Activated CD4-positive, alpha-beta memory T cell treated with anti-CD3 and anti-CD28 coated beads, Interleukin-2, amount 10 ng/mL, durations not matched to agents 7 days and 5 days (primary cell): ENCODE measurements at regions not wholly inside any gene's neighbourhood (a gene's known extent, or its start where the extent isn't known, plus 50 kb on each side); places are given as distances from the start of the nearest gene placed in this dataset.
"Not testable (repeated sequence)": the region's sequence is repeated elsewhere in the genome, so short reads cannot be mapped to it uniquely, and the experiment has no call there.

Source experiments
- CTCF ChIA-PET: fragments of 350-600 bp; sonication (Branson Sonifier 250); formaldehyde crosslinking; loops from one replicate; lab custom pipeline; 2021; ENCODE audit warnings: antibody characterized with exemption, inconsistent platforms; lab: Charles Lee
- POLR2A ChIA-PET: fragments of 350-600 bp; sonication (Branson Sonifier 250); formaldehyde crosslinking; loops from one replicate; lab custom pipeline; 2021; ENCODE audit warnings: antibody characterized with exemption; lab: Charles Lee
- DNase-seq: peaks from one replicate; pipeline ENCODE4 v3.0.0-alpha.2; 2020
- H3K27ac Mint-ChIP-seq: one replicate; pipeline ENCODE4 v1.8.0; 2021; ENCODE audit warnings: mild to moderate bottlenecking, mixed read lengths
- H3K27me3 Mint-ChIP-seq: one replicate; pipeline ENCODE4 v1.8.0; 2021; ENCODE audit warnings: mixed read lengths
- H3K36me3 Mint-ChIP-seq: one replicate; pipeline ENCODE4 v1.8.0; 2021; ENCODE audit warnings: low read depth, mixed read lengths
- H3K4me1 Mint-ChIP-seq: one replicate; pipeline ENCODE4 v1.8.0; 2021; ENCODE audit warnings: mixed read lengths
- H3K4me3 Mint-ChIP-seq: one replicate; pipeline ENCODE4 v1.8.0; 2021; ENCODE audit warnings: mild to moderate bottlenecking, mixed read lengths
- H3K9me3 Mint-ChIP-seq: one replicate; pipeline ENCODE4 v1.8.0; 2021; ENCODE audit warnings: mixed read lengths

DNA sequence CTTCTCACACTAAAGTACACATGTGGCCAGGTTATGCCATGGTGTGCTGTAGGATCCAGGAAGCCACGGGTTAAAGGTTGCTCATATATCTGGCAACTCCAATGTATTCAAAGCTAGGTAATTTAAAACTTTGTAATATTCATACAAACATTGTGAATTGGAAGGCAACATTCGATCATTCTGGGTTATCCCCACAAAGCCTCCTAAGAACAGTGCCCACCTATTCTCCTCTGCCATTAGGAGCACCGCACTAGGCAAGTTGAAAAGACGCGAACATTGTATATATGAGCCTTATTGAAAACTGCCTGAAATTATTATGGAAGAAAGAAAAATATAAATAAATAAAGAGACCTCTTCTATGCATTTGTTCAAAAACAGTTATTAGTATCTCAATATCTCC is 228.2 kb downstream of the IGSF11 start:
- Mint-ChIP-seq H3K27ac (no peak overlapping the region), H3K4me1 (no peaks in the 10 kb centered on the region), H3K27me3 (no peaks in the 10 kb centered on the region), H3K4me3 (no peak overlapping the region), H3K36me3 (no peaks in the 10 kb centered on the region), H3K9me3 (no peaks in the 10 kb centered on the region)
- POLR2A ChIA-PET: no interaction called here
- DNase-seq: no peak
- CTCF ChIA-PET: no interaction called here

DNA sequence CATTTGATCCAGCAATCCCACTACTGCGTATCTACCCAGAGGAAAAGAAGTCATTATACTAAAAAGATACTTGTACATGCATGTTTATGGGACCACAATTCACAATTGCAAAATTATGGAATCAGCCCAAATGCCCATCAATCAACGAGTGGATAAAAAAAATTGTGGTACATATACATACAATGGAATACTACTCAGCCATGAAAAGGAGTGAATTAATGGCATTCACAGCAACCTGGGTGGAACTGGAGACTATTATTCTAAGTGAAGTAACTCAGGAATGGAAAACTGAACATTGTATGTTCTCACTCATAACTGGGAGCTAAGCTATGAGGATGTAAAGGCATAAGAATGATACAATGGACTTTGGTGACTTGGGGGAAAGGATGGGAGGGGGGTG is 227.3 kb downstream of the IGSF11 start:
- H3K4me1 Mint-ChIP-seq, DNase-seq, H3K27me3 Mint-ChIP-seq, CTCF ChIA-PET, H3K9me3 Mint-ChIP-seq, POLR2A ChIA-PET, H3K36me3 Mint-ChIP-seq, H3K4me3 Mint-ChIP-seq, H3K27ac Mint-ChIP-seq: not testable (repeated sequence)

DNA sequence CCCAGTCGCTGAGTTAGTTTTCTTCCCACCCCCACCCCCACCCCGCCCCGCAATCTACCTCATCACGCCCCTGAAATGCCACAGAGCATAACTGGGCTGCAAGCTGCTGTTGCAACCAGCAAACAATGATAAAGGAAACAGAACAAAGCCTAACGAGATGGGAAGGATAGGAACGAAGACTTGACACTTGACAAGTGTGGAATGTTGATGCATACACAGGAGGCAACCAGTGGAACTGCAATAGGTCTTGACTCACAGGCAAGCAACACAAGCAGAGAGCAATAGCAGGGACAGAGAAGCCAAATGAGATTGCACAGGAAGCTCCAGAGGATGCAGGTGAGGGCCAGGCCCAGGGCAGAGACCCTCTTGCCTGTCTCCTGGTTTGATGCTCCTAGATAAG is 225.9 kb downstream of the IGSF11 start:
- Mint-ChIP-seq H3K36me3 (no peaks in the 10 kb centered on the region), H3K27me3 (no peaks in the 10 kb centered on the region), H3K27ac (no peak overlapping the region), H3K4me3 (no peak overlapping the region), H3K4me1 (no peaks in the 10 kb centered on the region), H3K9me3 (no peaks in the 10 kb centered on the region)
- CTCF ChIA-PET: no interaction called here
- POLR2A ChIA-PET: no interaction called here
- DNase-seq: no peak

DNA sequence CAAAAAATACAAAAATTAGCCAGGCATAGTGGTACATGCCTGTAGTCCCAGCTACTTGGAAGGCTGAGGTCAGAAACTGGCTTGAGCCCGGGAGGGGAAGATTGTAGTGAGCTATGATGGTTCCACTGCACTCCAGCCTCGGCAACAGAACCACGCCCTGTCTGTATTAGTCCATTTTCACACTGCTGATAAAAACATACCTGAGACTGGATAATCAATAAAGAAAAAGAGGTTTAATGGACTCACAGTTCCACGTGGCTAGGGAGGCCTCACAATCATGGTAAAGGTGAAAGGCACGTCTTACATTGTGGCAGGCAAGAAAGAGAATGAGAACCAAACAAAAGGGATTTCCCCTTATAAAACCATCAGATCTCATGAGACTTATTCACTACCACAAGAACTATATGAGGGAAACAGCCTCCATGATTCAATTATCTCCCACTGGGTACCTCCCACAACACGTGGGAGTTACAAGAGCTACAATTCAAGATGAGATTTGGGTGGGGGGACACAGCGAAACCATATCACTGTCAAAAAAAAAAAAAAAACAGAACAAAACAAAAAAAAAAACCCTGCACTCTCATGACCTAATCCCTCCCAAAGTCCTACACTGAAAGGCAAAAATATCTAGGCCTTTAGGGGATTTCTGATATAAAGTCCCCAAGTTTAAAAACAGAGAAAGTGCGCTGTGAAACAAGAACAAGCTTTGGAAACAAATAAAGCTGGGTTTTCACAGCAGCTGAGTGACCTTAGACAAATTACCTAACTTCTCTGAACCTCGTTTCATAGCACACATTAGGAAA is 224.7 kb downstream of the IGSF11 start:
- ChIA-PET POLR2A (no interaction called here), CTCF (interaction anchor here (1.2 kb wide), 1 partner anchor 9 kb away, joined by 4 read pairs; no protein-coding TSS in a partner anchor)
- no peak for DNase-seq
- Mint-ChIP-seq H3K9me3 (no peaks in the 10 kb centered on the region), H3K4me3 (no peak overlapping the region), H3K36me3 (no peaks in the 10 kb centered on the region), H3K27ac (no peak overlapping the region), H3K27me3 (no peaks in the 10 kb centered on the region), H3K4me1 (no peaks in the 10 kb centered on the region)

DNA sequence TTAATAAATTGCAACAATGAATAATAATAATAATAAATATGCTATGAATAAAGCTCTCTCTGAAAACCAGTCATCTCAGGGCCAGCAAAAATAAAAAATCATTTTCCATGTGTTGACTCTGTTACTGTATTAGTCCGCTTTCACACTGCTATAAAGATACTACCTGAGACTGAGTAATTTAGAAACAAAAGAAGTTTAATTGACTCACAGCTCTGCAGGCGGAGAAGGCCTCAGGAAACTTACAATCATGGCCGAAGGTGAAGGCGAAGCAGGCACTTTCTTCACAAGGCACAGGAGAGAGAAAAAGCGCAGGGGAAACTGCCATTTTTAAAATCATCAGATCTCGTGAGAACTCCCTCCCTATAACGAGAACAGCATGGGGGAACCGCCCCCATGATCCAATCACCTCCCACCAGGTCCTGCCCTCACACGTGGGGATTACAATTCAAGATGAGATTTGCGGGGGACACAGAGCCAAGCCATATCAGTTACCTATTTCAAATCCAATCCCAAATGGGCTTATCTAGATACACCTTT is 224.1 kb downstream of the IGSF11 start:
- Mint-ChIP-seq H3K27me3 (no peaks in the 10 kb centered on the region), H3K4me3 (no peak overlapping the region), H3K36me3 (no peaks in the 10 kb centered on the region), H3K9me3 (no peaks in the 10 kb centered on the region), H3K27ac (no peak overlapping the region), H3K4me1 (no peaks in the 10 kb centered on the region)
- POLR2A ChIA-PET: no interaction called here
- no peak for DNase-seq
- CTCF ChIA-PET: interaction anchor here (1.2 kb wide), 1 partner anchor 8 kb away, joined by 4 read pairs; no protein-coding TSS in a partner anchor

DNA sequence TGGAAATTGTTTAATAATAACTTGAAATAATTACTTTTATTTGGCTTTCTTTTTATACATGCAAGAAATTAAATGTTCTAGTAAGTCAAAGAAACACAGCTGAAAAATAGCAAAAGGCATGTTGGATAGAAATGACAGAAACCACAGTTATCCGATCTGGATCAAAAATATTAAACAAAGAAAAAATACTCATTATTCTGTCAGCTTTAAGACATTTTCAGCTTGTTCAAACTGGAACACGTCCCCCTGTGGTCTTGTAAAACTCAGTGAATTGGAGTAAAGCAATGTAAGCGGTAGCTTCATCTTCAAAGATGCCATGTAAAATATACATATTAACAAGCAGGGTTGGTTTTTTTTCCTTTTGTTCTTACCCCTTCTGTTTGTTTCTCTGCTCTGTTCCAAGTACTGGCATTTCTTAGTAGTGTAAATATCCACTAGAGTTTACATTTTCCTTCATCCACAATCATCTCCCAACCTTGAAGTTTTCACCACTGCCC is 223.4 kb downstream of the IGSF11 start:
- Mint-ChIP-seq H3K27ac (no peak overlapping the region), H3K27me3 (no peaks in the 10 kb centered on the region), H3K4me1 (no peaks in the 10 kb centered on the region), H3K9me3 (no peaks in the 10 kb centered on the region), H3K4me3 (no peak overlapping the region), H3K36me3 (no peaks in the 10 kb centered on the region)
- ChIA-PET CTCF (no interaction called here), POLR2A (no interaction called here)
- no peak for DNase-seq

DNA sequence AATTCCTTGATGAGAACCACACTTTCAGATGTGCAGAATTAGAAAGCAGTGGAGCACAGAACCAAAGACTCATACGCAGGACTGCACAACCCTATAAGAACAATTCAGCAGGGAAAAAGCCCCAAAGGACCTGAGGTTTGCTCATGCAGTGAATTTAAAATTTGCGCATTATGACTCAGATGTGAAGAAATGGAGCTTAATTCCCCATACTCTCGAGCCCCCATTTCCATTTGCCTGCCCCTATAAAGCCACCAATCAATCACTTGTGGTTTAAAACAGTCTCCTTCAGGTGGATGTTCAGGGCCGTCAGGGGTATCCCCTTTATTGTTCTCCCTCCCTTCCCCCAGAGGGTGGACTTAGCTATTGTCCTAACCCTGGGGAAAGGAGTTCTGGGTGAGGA is 221.2 kb downstream of the IGSF11 start:
- ChIA-PET POLR2A (no interaction called here), CTCF (no interaction called here)
- no peaks in the 10 kb centered on the region for H3K27me3 Mint-ChIP-seq
- H3K27ac Mint-ChIP-seq: no peak overlapping the region
- no peak for DNase-seq
- no peaks in the 10 kb centered on the region for H3K9me3 Mint-ChIP-seq
- no peaks in the 10 kb centered on the region for H3K4me1 Mint-ChIP-seq
- no peaks in the 10 kb centered on the region for H3K36me3 Mint-ChIP-seq
- H3K4me3 Mint-ChIP-seq: no peak overlapping the region

DNA sequence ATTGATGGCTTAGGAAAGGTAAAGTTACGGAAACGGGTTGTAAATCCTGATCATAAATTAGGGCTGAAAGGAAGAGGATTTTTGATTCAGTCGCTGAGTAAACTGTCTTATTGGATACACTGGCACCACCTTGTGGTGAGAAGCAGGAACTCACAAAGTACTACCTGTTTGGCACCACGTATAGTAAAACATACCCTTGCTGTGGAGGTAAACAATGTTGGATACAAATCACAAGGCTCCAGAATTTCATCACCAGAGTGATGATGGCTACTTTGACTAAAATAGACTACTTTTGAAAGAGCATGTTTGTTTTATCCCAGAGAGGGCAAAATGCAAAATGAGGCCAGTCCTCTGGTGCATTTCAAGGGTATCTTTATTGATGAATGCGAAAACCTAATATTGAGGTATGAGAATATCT is 216.9 kb downstream of the IGSF11 start:
- ChIA-PET CTCF (interaction anchor here (1.0 kb wide), 1 partner anchor 1799 kb away, joined by 3 read pairs; no protein-coding TSS in a partner anchor), POLR2A (no interaction called here)
- DNase-seq: peak; percentile 34
- Mint-ChIP-seq H3K36me3 (no peaks in the 10 kb centered on the region), H3K4me3 (no peak overlapping the region), H3K27me3 (no peaks in the 10 kb centered on the region), H3K9me3 (no peaks in the 10 kb centered on the region), H3K4me1 (no peaks in the 10 kb centered on the region), H3K27ac (no peak overlapping the region)

DNA sequence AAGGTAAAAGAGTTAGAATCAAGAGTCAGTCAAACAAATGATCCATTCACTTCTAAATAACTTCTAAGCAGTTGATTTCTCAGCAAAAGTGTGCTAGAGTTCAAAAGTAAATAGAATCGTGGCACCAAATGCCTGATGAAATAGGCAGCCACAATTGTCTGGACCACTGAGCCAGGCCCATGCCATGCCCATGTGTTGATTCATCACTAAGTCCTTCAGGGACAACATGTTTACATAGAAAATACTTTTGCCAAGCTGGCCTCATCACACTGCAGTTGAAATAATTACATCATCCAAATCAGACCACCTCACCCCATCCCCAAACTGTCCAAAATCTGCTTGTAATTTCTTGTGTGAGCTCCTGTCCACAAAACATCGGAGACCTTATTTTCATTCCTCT is 216.3 kb downstream of the IGSF11 start:
- H3K36me3 Mint-ChIP-seq: no peaks in the 10 kb centered on the region
- no peak overlapping the region for H3K4me3 Mint-ChIP-seq
- ChIA-PET CTCF (interaction anchor here (1.0 to 1.4 kb wide), 2 partner anchors 8 to 1799 kb away, joined by 3 to 4 read pairs; no protein-coding TSS in a partner anchor), POLR2A (no interaction called here)
- no peak for DNase-seq
- H3K4me1 Mint-ChIP-seq: no peaks in the 10 kb centered on the region
- H3K27ac Mint-ChIP-seq: no peak overlapping the region
- H3K9me3 Mint-ChIP-seq: no peaks in the 10 kb centered on the region
- no peaks in the 10 kb centered on the region for H3K27me3 Mint-ChIP-seq

DNA sequence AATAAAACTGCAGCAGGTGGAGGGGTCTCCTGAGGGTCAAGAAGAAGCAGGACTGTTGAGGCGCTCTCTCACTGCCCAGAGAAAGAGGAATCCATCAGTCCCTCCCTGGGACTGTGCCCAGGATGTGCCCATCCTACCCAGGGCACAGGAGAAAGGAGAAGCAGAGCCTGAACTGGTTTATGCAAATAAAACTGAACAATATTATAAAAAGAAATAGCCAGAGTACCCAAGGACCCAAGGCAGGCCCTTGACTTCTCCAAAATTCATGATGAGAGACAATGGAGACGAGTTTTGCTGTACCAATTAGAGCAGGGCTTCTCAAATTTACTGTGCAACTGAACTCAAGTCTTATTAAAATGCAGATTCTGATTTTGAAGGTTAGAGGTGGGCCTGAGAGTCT is 211.0 kb downstream of the IGSF11 start:
- Mint-ChIP-seq H3K9me3 (no peaks in the 10 kb centered on the region), H3K4me3 (no peak overlapping the region), H3K27ac (no peak overlapping the region), H3K4me1 (no peaks in the 10 kb centered on the region), H3K27me3 (no peaks in the 10 kb centered on the region), H3K36me3 (no peaks in the 10 kb centered on the region)
- no peak for DNase-seq
- ChIA-PET CTCF (no interaction called here), POLR2A (no interaction called here)

DNA sequence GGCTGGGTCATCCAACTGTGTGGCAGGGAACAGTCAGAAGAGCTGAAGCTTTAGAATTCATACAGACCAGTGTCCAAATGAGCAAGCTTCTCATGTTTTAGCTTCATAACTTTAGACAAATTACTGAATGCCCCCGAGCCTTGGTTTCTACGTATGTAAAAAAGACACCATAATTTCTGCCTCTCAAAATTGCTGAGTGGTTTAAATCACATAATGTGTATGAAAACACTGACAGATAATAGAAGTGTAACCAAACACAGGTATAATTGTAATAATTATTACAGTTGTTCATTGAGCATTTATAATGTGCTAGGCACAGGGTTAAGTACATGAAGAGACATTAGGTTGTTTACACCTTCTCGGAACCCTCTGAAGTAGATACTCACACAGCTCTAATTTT is 207.2 kb downstream of the IGSF11 start:
- Mint-ChIP-seq H3K9me3 (no peaks in the 10 kb centered on the region), H3K27me3 (no peaks in the 10 kb centered on the region)
- POLR2A ChIA-PET: no interaction called here

GRCh38 chr3:118828351-118828750 is 206.3 kb downstream of the IGSF11 start:
- no peak for DNase-seq
- ChIA-PET CTCF (no interaction called here), POLR2A (no interaction called here)
- Mint-ChIP-seq H3K27me3 (no peaks in the 10 kb centered on the region), H3K4me3 (no peak overlapping the region), H3K4me1 (no peaks in the 10 kb centered on the region), H3K9me3 (no peaks in the 10 kb centered on the region), H3K36me3 (no peaks in the 10 kb centered on the region), H3K27ac (no peak overlapping the region)

More for the DNA sequence above, 207.2 kb downstream of the IGSF11 start:
- CTCF ChIA-PET: no interaction called here
- no peak overlapping the region for H3K27ac Mint-ChIP-seq
- DNase-seq: no peak
- no peaks in the 10 kb centered on the region for H3K4me1 Mint-ChIP-seq
- no peak overlapping the region for H3K4me3 Mint-ChIP-seq
- no peaks in the 10 kb centered on the region for H3K36me3 Mint-ChIP-seq

- no peaks in the 10 kb centered on the region for H3K4me1 Mint-ChIP-seq
- peaks cover 7% of the 10 kb centered on the region for H3K27me3 Mint-ChIP-seq
- no peak for DNase-seq
- H3K36me3 Mint-ChIP-seq: no peaks in the 10 kb centered on the region
- CTCF ChIA-PET: interaction anchor here (0.7 to 1.6 kb wide), 2 partner anchors 18 to 212 kb away, joined by 3 to 5 read pairs; no protein-coding TSS in a partner anchor
- H3K4me3 Mint-ChIP-seq: no peak overlapping the region
- POLR2A ChIA-PET: no interaction called here
- H3K27ac Mint-ChIP-seq: no peak overlapping the region
- H3K9me3 Mint-ChIP-seq: no peaks in the 10 kb centered on the region
Measured at GRCh38 chr3:118833075-118833474, 201.6 kb downstream of the IGSF11 start.
